ENCODE measurements at regions not wholly inside any gene's neighbourhood (a gene's known extent, or its start where the extent isn't known, plus 50 kb on each side); places are given as distances from the start of the nearest gene placed in this dataset.

GRCh38 chr4:14835288-14835687, 167.0 kb upstream of the CPEB2 start:
- TF ChIP-seq CTCF (IDR thresholded peaks at IDR 0.05): no peak

GRCh38 chr4:14835708-14836425, 166.4 kb upstream of the CPEB2 start:
- no peak overlapping the region for H3K4me2 ChIP-seq (ENCODE audit: low read length)
- no peaks in the 10 kb centered on the region for H3K36me3 ChIP-seq (ENCODE audit: control insufficient read depth, insufficient read depth, low read length)
- no peaks in the 10 kb centered on the region for H3K79me2 ChIP-seq
- H3K9ac ChIP-seq: no peak overlapping the region
- H3K4me1 ChIP-seq: no peaks in the 10 kb centered on the region
- H2AFZ ChIP-seq: no peak overlapping the region
- no peak for TF ChIP-seq CTCF (IDR thresholded peaks at IDR 0.05)
- no peak overlapping the region for H3K4me3 ChIP-seq (ENCODE audit: low read depth, low read length)
- H3K27me3 ChIP-seq (ENCODE audit: control insufficient read depth, insufficient read depth, low read length): no peaks in the 10 kb centered on the region
- no peak overlapping the region for H3K27ac ChIP-seq
- no peaks in the 10 kb centered on the region for H3K9me3 ChIP-seq (ENCODE audit: control insufficient read depth, low read length)

More at GRCh38 chr4:14835288-14835687, 167.0 kb upstream of the CPEB2 start:
- Histone ChIP-seq H3K27ac (no peak overlapping the region), H3K4me3 (ENCODE audit: low read depth, low read length) (no peak overlapping the region), H3K9ac (no peak overlapping the region), H3K4me1 (no peaks in the 10 kb centered on the region), H3K9me3 (ENCODE audit: control insufficient read depth, low read length) (no peaks in the 10 kb centered on the region), H3K27me3 (ENCODE audit: control insufficient read depth, insufficient read depth, low read length) (no peaks in the 10 kb centered on the region), H3K79me2 (no peaks in the 10 kb centered on the region), H2AFZ (no peak overlapping the region), H3K4me2 (ENCODE audit: low read length) (no peak overlapping the region), H3K36me3 (ENCODE audit: control insufficient read depth, insufficient read depth, low read length) (no peaks in the 10 kb centered on the region)

- H3K27ac ChIP-seq: no peak overlapping the region
Measured at GRCh38 chr4:14837860-14838259, 164.4 kb upstream of the CPEB2 start.

GRCh38 chr4:14841801-14842768, 160.2 kb upstream of the CPEB2 start:
- no peak overlapping the region for H3K27ac ChIP-seq

More at GRCh38 chr4:14837860-14838259, 164.4 kb upstream of the CPEB2 start:
- H2AFZ ChIP-seq: no peak overlapping the region
- no peaks in the 10 kb centered on the region for H3K9me3 ChIP-seq (ENCODE audit: control insufficient read depth, low read length)
- TF ChIP-seq CTCF (IDR thresholded peaks at IDR 0.05): no peak
- H3K36me3 ChIP-seq (ENCODE audit: control insufficient read depth, insufficient read depth, low read length): no peaks in the 10 kb centered on the region
- no peaks in the 10 kb centered on the region for H3K79me2 ChIP-seq
- no peak overlapping the region for H3K4me3 ChIP-seq (ENCODE audit: low read depth, low read length)
- no peaks in the 10 kb centered on the region for H3K4me1 ChIP-seq
- no peak overlapping the region for H3K4me2 ChIP-seq (ENCODE audit: low read length)
- no peak overlapping the region for H3K9ac ChIP-seq
- H3K27me3 ChIP-seq (ENCODE audit: control insufficient read depth, insufficient read depth, low read length): no peaks in the 10 kb centered on the region

More at GRCh38 chr4:14841801-14842768, 160.2 kb upstream of the CPEB2 start:
- H2AFZ ChIP-seq: no peak overlapping the region
- H3K9ac ChIP-seq: no peak overlapping the region
- no peaks in the 10 kb centered on the region for H3K79me2 ChIP-seq
- H3K36me3 ChIP-seq (ENCODE audit: control insufficient read depth, insufficient read depth, low read length): no peaks in the 10 kb centered on the region
- H3K9me3 ChIP-seq (ENCODE audit: control insufficient read depth, low read length): no peaks in the 10 kb centered on the region
- H3K4me2 ChIP-seq (ENCODE audit: low read length): no peak overlapping the region
- TF ChIP-seq CTCF (IDR thresholded peaks at IDR 0.05): no peak
- H3K4me1 ChIP-seq: no peaks in the 10 kb centered on the region
- H3K4me3 ChIP-seq (ENCODE audit: low read depth, low read length): no peak overlapping the region
- H3K27me3 ChIP-seq (ENCODE audit: control insufficient read depth, insufficient read depth, low read length): no peaks in the 10 kb centered on the region
